ENCODE measurements at regions not wholly inside any gene's neighbourhood (a gene's known extent, or its start where the extent isn't known, plus 50 kb on each side); places are given as distances from the start of the nearest gene placed in this dataset.

DNA sequence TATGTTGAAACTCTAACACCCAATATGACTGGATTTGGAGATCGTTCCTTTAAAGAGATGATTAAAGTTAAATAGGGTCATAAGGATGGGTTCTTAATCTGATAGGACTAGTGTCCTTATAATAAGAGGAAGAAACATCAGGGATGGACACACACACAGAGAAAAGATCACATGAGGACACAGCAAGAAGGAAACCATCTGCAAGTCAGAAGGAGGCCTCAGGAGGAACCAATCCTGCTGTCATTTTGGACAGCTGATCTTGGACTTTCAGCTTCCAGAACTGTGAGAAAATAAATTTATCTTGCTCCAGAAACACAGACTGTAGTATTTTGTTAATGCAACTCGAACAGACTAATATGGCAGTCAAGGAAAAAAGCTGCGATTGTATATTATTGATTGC, 631.5 kb downstream of the PCDH7 start:
- ATAC-seq (ENCODE audit: poor library complexity) (no peak), DNase-seq (no peak)
- intact Hi-C loops (cut with DNase I), result no loop called here

GRCh38 chr4:31356839-31357238, 636.7 kb downstream of the PCDH7 start:
- ATAC-seq (ENCODE audit: poor library complexity) (no peak), DNase-seq (no peak)
- intact Hi-C loops (cut with DNase I), result no loop called here

DNA sequence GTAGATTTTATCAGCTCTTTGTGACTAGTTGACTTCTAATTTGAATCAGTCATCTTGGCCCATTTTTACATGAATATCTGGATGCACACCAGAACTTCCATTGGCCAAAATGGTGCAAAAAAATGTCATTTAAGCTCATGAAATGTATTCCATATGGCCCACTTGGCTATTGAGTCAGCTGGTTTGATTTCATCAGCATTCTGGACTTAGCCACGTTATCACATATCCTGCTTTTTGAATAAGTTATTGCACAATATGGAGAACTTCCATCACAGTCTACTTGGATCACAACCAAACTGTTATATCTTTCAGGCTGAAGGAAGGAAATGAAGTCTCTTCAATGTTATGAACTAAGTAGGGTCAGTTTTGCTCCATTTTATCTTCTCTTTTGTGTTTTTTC, 640.6 kb downstream of the PCDH7 start:
- ATAC-seq (ENCODE audit: poor library complexity) (peak; percentile 94), DNase-seq (no peak)
- intact Hi-C loops (cut with DNase I), result no loop called here

GRCh38 chr4:31362756-31363155, 642.6 kb downstream of the PCDH7 start:
- no peak for DNase-seq
- intact Hi-C loops (cut with DNase I), result no loop called here
- no peak for ATAC-seq (ENCODE audit: poor library complexity)

DNA sequence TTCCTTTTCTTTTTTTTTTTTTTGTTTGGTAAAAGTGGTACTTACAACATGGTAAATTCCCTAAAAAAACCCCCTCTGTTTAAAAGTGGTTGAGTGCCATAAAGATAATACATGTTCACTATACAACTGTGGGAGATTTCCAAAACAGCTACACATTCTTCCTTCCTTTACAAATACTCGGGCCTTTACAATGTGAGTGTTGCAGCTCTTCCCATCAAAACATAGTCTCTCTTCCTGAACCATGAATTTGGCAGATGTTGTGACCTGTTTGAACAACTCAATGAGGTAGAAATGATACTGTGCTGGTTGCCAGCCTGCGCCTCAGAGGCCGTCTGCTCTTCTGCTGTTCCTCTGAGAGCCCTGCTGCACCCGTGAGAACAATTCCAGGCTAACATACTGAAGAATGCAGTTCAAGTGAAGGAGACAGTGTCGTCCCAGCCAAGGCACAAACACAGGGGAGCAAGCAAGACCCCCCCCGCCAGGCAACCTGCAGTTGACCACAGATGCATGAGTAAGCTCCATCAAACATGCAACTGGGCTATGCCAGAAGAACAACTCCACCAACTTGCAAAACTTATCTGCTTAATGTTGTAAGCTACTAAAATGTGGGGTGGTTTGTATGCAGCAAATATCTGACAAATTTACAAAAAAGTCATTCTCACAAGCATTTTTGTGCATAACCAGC, 645.0 kb downstream of the PCDH7 start:
- ATAC-seq (ENCODE audit: poor library complexity), result no peak
- intact Hi-C loops (cut with DNase I), result no loop called here
- DNase-seq, result no peak

DNA sequence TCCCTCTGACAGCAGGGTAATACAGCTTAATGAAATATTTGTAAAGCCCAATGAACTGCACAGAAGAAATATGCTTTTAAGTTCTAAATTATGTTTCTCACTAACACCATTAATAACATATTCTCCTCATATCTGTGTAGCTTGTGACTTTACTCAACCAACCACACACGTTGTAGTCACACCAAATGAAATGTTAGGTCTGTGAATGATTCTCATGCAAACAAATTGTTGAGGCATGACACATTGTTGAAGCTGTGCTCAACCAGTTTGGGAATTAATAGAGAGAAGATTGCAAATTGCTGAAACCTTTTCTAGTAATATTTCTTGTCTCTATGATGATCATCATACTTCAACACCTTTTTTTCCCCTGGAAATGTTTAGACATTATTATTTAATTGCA, 645.9 kb downstream of the PCDH7 start:
- DNase-seq, result no peak
- intact Hi-C loops (cut with DNase I), result no loop called here
- ATAC-seq (ENCODE audit: poor library complexity), result no peak

DNA sequence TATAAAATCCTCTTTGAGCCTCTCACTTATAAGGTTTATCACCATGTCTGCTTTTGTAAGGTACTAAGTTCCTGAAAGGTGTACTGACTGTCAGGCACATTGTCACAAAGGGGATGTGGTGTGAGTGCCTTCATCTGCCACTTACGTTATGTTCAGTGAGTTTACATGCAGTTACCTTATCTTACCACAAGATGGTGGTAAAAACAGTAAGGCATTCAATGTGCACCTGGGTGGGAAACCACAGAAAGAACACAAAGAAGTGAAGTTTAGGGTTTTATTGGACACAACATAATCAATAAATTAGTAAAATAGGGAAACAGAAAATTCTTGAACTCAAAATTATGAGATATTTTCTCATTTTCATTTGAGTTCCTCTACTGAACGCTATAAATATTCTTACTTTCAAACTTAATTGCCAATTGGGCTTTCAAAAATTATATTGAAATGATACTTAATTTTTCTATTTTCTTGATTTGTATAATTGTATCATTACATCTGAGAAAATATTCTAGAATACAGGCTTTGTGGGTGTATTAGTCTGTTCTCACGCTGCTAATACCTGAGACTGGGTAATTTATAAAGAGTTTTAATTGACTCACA, 650.8 kb downstream of the PCDH7 start:
- ATAC-seq (ENCODE audit: poor library complexity), result peak; percentile 83
- no peak for DNase-seq
- intact Hi-C loops (cut with DNase I), result no loop called here

DNA sequence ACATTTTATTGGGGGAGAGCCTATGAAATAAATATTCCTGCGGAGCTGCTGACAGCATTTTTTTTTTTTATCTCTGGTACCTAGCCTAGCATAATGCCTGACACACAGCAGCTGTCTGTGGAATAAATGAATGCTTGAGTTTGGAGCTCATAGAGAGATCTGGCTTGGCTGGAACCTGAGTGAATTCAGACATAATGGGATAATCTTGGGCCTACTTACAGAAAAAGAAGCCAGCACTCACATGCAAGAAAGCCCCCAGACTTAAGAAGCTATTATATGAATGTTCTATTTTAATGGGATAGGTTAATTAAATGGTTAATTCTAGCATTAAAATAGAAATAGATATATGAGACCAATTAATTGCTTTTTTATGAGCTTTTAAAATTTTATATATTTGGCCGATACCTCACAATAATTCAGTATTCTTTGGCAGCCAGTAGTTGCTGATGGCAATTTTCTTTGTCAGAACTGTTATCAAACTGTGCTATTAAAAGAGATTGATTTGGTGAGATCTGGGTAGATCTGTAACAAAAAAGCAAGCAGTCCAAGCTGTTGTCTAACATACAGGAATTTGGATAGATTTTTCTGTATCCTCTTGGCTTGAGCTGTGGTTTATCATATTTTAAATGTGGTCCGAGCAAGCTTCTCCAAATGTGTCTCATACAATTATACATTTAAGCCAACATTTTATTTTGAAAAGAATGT, 654.2 kb downstream of the PCDH7 start:
- no peak for DNase-seq
- intact Hi-C loops (cut with DNase I), result no loop called here
- no peak for ATAC-seq (ENCODE audit: poor library complexity)

GRCh38 chr4:31375936-31376335, 655.8 kb downstream of the PCDH7 start:
- no peak for DNase-seq
- intact Hi-C loops (cut with DNase I), result no loop called here
- no peak for ATAC-seq (ENCODE audit: poor library complexity)

GRCh38 chr4:31379364-31379763, 659.2 kb downstream of the PCDH7 start:
- intact Hi-C loops (cut with DNase I), result no loop called here
- DNase-seq (no peak), ATAC-seq (ENCODE audit: poor library complexity) (no peak)

DNA sequence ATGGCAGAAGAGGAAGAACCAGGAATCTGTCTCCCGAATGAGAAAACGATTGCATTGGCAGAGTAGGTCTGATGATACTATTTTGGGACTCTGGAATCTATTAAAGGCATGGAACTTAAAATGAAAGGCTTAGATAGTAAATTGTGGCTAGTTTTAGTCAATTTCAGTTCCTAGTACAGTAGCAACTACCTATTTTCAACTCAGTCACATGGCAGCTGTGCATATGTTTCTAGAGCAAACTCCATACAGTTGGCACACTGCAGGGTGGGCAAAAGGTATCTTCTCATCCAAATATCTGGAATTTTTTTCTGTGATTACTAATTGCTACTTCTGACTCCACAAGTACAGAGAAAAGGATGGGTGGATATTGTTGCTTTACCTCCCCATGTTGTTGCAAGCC, 663.6 kb downstream of the PCDH7 start:
- intact Hi-C loops (cut with DNase I), result no loop called here
- no peak for DNase-seq
- no peak for ATAC-seq (ENCODE audit: poor library complexity)

DNA sequence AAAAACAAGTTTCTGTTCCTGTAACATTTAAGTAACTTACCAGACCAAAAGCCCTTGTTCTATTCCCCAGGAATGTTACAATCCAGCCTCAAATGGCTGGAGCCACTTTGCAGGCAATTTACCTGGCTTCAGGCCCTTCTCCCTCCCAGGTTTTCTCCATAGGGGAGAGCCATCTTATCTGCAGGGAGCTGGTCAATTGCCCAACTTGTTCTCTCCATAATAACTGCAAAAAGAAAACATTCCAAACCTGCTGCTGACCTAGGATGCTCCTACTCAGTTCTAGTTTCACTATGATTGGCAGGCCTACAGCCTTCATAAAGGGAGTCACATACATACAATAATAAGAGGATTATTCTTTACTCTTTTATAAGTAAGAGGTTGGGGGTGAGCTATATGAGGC, 670.7 kb downstream of the PCDH7 start:
- intact Hi-C loops (cut with DNase I), result no loop called here
- ATAC-seq (ENCODE audit: poor library complexity) (no peak), DNase-seq (no peak)

DNA sequence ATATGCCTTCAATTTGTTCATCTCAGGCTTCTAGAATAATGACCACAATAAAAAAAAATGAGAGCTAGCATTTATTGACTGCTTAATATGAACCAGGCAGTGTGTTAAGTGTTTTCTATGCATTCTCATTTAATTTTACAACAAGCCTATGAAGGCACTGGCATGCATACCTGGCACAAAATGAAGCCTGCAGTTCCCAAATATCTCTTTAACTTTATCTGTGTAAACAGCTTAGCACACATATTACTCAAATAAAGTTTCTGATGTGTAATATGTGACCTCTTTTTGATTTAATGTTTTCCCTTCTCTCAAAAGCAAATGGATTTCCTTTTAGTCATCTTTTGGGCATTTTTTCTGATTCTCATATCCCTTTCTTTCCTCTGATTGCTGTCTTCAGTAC, 671.8 kb downstream of the PCDH7 start:
- DNase-seq (no peak), ATAC-seq (ENCODE audit: poor library complexity) (no peak)
- intact Hi-C loops (cut with DNase I), result no loop called here

GRCh38 chr4:31392923-31393322, 672.8 kb downstream of the PCDH7 start:
- DNase-seq, result no peak
- intact Hi-C loops (cut with DNase I), result no loop called here
- ATAC-seq (ENCODE audit: poor library complexity), result no peak

GRCh38 chr4:31408121-31408520, 688.0 kb downstream of the PCDH7 start:
- DNase-seq (no peak), ATAC-seq (ENCODE audit: poor library complexity) (no peak)
- intact Hi-C loops (cut with DNase I), result no loop called here

DNA sequence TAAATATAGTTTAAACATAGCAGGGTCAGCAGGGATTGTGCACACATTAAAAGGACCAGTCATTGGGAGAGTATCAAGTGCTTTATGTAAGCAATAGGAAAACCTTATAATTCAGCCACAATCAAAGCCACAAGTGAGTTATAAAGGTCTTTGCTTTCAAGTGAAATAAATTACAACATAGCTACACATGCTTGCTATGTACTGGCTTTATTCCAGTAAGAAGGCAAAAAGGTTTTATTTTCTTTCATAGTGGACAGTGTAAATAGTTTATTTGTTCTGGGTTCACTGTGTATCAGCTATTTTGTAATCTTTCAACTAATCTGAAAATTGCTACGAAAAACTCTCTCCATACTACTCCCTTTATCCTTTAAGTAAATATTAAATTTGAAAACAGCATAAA, 691.4 kb downstream of the PCDH7 start:
- ATAC-seq (ENCODE audit: poor library complexity) (no peak), DNase-seq (no peak)
- intact Hi-C loops (cut with DNase I), result no loop called here

DNA sequence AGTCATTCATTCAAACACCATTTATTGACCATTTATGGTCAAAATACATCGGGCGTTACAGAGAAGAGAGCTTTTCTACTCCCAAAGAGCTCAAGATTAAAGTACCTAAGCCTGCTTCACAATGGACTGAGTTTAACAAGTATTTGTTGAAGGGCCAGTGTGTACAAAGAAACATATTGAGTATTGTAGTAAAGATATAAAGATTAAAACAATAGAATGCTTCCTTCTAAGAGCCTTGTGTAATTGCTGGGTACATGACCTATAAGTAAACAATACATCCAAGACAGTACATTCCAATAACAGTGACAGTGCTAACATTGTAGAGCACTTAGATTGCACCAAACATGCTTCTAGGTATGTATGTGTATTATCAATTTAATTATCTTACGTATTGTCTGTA, 695.5 kb downstream of the PCDH7 start:
- no peak for ATAC-seq (ENCODE audit: poor library complexity)
- intact Hi-C loops (cut with DNase I), result no loop called here
- DNase-seq, result no peak

- DNase-seq, result no peak
- intact Hi-C loops (cut with DNase I), result no loop called here
- ATAC-seq (ENCODE audit: poor library complexity), result no peak
Measured at GRCh38 chr4:31416498-31416897, 696.3 kb downstream of the PCDH7 start.

GRCh38 chr4:31417040-31417439, 696.9 kb downstream of the PCDH7 start:
- no peak for DNase-seq
- ATAC-seq (ENCODE audit: poor library complexity), result no peak
- intact Hi-C loops (cut with DNase I), result no loop called here

DNA sequence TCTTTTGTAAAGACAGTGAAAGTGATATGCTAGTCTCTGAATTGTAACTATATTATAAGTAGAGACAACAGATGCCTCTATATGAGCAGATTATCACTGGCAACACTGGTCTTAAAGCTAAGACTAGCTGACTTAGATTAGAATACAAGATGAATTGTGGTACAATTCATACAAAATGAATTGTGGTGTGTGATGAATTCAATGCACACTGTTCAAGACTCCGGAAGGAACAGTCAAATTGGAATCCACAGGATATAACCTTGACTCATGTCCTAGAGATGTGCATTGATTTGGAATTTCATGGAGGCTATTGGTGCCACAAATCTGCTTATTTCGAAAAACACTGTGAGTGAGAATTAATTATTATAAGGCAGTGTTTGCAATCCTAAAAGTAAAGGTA, 701.8 kb downstream of the PCDH7 start:
- intact Hi-C loops (cut with DNase I), result no loop called here
- ATAC-seq (ENCODE audit: poor library complexity) (no peak), DNase-seq (no peak)
